ENCODE measurements at regions not wholly inside any gene's neighbourhood (a gene's known extent, or its start where the extent isn't known, plus 50 kb on each side); places are given as distances from the start of the nearest gene placed in this dataset.

DNA sequence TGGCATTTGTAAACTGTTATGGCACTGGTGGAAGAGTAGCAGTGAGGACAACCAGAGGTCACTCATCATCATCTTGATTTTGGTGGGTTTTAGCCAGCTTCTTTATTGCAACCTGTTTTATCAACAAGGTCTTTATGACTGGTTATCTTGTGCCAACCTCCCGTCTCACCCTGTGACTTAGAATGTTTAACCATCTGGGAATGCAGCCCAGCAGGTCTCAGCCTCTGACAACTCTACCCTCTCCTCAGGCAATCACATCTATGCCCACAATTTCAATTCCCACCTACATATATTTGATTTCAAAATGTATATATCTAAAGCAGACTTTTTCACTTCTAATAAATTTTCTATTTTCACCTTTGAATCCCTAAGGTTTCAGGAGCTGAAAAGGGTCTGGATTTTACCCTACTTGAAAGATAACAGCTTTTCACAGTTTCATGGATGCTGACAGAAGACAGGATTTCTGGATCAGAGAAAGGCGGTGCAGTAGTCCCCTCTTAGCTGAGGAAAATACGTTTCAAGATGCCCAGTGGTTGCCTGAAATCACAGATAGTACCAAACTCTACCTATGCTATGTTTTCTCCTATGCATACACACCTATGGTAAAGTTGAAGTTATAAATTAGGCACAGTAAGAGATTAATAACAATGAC is 1171.8 kb downstream of the DIAPH3 start:
- TF ChIP-seq, protein P1, sequence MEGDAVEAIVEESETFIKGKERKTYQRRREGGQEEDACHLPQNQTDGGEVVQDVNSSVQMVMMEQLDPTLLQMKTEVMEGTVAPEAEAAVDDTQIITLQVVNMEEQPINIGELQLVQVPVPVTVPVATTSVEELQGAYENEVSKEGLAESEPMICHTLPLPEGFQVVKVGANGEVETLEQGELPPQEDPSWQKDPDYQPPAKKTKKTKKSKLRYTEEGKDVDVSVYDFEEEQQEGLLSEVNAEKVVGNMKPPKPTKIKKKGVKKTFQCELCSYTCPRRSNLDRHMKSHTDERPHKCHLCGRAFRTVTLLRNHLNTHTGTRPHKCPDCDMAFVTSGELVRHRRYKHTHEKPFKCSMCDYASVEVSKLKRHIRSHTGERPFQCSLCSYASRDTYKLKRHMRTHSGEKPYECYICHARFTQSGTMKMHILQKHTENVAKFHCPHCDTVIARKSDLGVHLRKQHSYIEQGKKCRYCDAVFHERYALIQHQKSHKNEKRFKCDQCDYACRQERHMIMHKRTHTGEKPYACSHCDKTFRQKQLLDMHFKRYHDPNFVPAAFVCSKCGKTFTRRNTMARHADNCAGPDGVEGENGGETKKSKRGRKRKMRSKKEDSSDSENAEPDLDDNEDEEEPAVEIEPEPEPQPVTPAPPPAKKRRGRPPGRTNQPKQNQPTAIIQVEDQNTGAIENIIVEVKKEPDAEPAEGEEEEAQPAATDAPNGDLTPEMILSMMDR (conservative IDR thresholded peaks at IDR 0.05) = no peak
- TF ChIP-seq EZH2 (IDR thresholded peaks at IDR 0.05; ENCODE audit: low read depth) = no peak
